ENCODE measurements at regions not wholly inside any gene's neighbourhood (a gene's known extent, or its start where the extent isn't known, plus 50 kb on each side); places are given as distances from the start of the nearest gene placed in this dataset.
A peak's percentile ranks its signal among the peaks of the same experiment; 100 is the strongest.

GRCh38 chr2:220670511-220670910 is 901.6 kb downstream of the EPHA4 start:
- no peak for DNase-seq

DNA sequence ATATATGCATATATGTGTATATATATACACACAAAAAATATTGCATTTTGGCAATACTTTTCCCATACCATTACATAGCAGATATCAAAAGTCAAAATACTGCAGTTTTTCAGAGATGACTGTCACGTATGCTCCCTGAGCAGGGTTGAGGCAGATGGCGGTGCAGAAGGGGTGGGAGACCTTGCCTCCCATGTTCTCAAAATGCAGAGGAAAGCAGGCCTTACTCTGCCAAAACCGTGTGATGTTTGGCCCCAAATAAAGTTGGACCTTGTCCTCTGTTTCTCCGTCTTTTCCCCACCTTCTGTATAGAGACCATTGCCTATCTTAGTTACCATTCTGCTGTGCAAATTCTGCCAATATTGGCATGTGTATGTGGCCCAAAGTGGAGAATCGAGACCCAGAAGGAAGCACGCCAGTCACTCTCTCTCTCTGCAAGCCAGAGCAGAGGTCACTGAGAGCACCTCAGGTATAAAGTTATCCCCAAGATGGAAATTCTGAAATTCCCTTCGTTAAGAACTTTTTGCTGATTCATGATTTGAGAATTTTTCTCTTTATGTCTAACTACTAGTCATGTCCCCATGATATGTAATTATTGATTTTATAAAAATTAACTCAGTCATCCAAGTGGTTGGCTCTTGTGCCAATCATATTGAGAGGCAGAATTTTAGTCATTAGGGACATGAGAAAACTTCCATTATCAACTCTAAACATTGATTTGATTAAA is 898.8 kb downstream of the EPHA4 start:
- DNase-seq = no peak

GRCh38 chr2:220674033-220674432 is 898.1 kb downstream of the EPHA4 start:
- DNase-seq = no peak

DNA sequence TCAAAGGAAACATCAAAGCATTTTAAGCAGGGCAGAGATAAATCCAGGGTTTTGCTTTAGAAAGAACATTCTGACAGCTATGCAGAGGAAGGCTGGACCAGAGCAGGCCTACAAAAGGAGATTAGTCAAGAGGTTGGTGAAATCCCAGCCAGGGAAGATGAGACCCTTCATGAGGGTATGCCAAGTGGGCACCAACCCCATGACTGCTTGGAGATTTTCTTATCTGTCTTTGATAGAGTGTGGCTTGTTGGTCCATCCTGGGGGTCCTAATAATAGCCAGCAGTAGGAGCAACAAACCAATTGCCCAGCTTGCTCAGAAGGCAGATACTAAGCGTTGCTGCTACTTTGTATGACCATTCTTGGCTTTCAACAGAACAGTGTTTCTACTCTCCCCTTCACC is 895.4 kb downstream of the EPHA4 start:
- DNase-seq = no peak

- DNase-seq = no peak
These were observed 893.2 kb downstream of the EPHA4 start for GRCh38 chr2:220678943-220679342.

- DNase-seq = no peak
These were observed 889.5 kb downstream of the EPHA4 start for GRCh38 chr2:220682616-220683015.

DNA sequence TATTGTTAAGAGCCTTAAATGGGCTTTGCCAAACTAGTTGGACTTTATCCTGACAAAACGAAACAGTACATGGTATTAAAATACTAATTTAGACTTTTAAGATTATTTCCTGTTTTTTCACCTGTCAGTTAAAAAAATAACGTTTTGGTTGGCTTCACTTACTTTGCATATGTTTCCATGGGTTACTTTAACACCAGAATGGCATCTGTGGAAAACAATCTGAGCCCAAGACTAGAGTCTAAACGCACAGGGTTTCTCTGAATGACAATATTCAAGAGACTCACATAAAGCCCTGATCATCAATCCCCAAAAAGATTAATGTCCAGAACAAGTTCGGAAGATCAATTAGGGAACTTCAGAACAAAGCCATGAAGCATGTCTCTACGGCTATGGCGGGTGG is 888.0 kb downstream of the EPHA4 start:
- no peak for DNase-seq

DNA sequence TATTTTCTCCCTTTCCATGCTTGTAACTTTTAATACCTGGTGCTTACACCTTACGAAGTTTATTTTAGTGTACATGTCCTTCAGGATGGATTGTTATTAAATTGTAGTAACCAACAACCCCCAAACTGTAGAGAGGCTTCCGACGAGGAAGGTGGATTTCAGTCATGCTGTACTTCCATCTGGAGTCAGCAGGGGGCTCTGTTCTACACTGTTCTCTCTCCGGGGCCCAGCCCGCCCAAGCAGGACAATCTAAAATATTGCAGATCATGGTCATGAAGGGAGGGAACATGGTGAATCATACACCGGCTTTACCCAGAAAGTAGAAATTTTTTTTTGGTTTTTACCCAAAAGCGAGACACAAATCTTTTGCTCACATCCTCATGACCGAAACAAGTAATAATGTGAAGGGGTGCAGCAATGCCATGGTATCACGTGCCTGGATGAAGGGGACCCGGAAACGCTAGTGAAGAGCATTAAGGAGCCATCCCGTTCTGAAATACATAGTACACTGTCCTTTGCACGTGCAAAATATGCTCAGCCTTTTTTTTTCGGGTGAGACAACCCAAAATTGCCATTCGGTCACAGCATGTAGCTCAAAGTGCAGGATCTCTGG is 884.8 kb downstream of the EPHA4 start:
- DNase-seq = peak in 1 of 2 experiments; percentile 4

GRCh38 chr2:220695397-220696279 is 876.5 kb downstream of the EPHA4 start:
- no peak for DNase-seq

GRCh38 chr2:220696280-220696669 is 875.8 kb downstream of the EPHA4 start:
- DNase-seq = no peak

- no peak for DNase-seq
These were observed 875.1 kb downstream of the EPHA4 start for GRCh38 chr2:220697011-220697410.

DNA sequence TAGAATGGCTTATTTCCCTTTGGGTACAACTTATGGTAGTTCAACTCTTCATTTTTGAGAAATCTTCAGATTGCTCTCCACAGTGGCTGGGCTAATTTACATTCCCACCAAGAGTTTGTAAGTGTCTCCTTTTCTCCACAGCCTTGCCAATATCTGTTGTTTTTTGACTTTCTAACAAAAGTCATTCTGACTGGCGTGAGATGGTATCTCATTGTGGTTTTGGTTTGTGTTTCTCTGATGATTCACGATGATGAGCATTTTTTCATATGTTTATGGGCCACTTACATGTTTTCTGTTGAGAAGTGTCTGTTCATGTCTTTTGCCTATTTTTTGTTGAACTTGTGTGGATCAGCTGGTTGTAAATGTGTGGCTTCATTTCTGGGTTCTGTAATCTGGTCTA is 871.0 kb downstream of the EPHA4 start:
- no peak for DNase-seq

DNA sequence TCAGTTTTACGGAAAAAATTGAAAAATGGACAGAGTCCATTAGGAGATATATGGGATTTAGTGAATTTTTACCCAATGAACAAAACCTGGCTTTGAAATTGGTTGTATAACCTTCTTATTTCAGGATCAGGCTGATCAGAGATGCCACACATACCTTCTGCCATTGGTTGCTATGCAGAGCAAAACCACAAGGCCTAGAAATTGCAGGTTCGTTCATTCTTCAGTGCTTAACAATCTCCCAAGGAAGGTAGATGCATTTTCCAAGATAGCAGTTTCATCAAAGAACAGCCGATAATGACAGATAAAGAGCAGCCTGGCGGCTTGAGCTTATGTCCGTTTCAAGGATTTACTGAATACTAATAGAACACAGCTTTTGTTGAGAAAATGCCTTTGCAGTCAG is 868.8 kb downstream of the EPHA4 start:
- no peak for DNase-seq

- DNase-seq = no peak
These were observed 868.0 kb downstream of the EPHA4 start for GRCh38 chr2:220704081-220704480.

DNA sequence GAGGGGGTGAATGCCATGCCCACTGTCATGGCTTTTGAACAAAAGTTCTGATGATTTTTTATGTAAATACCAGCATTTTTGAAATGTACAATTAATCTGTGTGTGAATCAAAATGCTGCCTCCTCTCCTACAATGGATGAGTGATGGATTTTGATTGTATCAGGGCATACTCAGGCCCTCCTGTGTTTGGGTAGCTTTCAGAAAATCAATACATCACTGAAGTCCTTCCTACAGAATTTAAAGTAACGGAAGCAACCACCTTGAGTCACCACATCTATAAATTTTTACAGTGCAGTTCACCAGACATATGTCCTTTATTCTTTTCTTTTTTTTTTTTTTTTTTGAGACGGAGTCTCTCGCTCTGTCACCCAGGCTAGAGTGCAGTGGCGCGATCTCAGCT is 867.3 kb downstream of the EPHA4 start:
- no peak for DNase-seq

GRCh38 chr2:220705678-220706077 is 866.4 kb downstream of the EPHA4 start:
- no peak for DNase-seq

DNA sequence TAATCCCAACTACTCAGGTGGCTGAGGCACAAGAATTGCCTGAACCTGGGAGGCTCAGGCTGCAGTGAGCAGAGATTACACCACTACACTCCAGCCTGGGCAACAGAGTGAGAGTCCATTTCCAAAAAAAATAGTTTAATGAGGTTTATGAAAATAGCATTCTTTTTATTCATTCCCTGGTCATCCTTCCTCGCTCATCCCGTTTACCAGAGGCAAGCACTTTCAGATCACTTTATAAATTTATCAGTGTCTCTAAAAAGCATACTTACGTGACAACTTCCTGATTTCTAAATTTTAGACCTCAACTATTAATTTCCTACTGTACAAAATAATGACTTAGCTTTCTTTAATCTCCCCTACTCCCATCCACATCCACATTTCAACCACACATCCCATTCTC is 864.8 kb downstream of the EPHA4 start:
- no peak for DNase-seq

GRCh38 chr2:220708366-220708765 is 863.7 kb downstream of the EPHA4 start:
- no peak for DNase-seq

GRCh38 chr2:220717283-220717682 is 854.8 kb downstream of the EPHA4 start:
- DNase-seq = no peak

- no peak for DNase-seq
These were observed 835.3 kb downstream of the EPHA4 start for GRCh38 chr2:220736778-220737177.

- no peak for DNase-seq
These were observed 828.9 kb downstream of the EPHA4 start for GRCh38 chr2:220743203-220743602.

GRCh38 chr2:220744861-220745260 is 827.2 kb downstream of the EPHA4 start:
- DNase-seq = no peak

DNA sequence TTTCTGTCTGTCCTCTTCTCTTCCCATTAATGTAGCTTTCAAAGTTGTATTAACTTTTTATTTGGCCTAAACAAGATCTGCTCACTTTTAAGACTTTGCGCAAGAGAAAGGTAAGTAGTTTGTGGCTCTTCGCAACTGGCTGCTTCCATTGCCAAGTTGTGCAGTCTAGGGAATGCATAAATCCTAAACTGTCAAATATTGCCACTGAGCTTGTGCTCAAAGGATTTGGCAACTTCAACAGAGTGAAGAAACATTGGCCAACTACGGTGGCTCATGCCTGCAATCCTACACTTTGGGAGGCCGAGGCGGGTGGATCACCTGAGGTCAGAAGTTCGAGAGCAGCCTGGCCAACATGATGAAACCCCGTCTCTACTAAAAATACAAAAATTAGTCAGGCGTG is 826.4 kb downstream of the EPHA4 start:
- DNase-seq = no peak

- no peak for DNase-seq
These were observed 824.4 kb downstream of the EPHA4 start for GRCh38 chr2:220747736-220748135.
